ENCODE measurements at regions not wholly inside any gene's neighbourhood (a gene's known extent, or its start where the extent isn't known, plus 50 kb on each side); places are given as distances from the start of the nearest gene placed in this dataset.

GRCh38 chr6:12546410-12547002 is 170.1 kb upstream of the PHACTR1 start:
- TF ChIP-seq CTCF (conservative IDR thresholded peaks at IDR 0.05; ENCODE audit: low read length): no peak
- TF ChIP-seq EZH2phosphoT487 (IDR thresholded peaks at IDR 0.05; ENCODE audit: borderline replicate concordance, low read depth, low read length): no peak

Measured in OCI-LY7 (cell line).